GM21717 (cell line): ENCODE measurements at regions not wholly inside any gene's neighbourhood (a gene's known extent, or its start where the extent isn't known, plus 50 kb on each side); places are given as distances from the start of the nearest gene placed in this dataset.

Source experiments
- ATAC-seq: cut with Tn5 transposase; IDR thresholded peaks from one replicate; pipeline ENCODE4 v1.9.1; 2021; ENCODE audit warnings: mild to moderate bottlenecking, moderate library complexity; ENCODE audit not compliant: unreplicated experiment

DNA sequence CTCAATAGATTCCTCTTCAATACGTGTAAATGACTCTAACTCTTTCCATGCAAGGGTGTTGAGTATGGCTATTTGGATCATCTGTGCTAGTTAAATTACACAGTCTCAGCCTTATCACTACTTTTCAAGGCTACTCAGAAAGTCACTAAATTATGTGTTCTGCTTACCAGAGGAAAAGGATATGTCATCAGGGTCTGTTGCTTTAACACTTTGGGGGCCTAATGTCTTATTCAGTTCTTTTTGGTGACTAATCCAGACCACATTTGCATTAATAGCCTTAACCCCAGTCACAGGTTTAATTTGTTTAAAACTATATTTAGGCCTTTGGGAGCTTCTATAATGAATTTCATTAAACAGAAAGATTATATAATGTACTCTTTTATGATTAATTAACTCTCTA, 649.3 kb downstream of the RPS29 start:
- ATAC-seq, result no peak

- no peak for ATAC-seq
These were observed 649.8 kb downstream of the RPS29 start for GRCh38 chr14:48936362-48936761.

GRCh38 chr14:48925184-48925583, 661.0 kb downstream of the RPS29 start:
- ATAC-seq, result no peak

DNA sequence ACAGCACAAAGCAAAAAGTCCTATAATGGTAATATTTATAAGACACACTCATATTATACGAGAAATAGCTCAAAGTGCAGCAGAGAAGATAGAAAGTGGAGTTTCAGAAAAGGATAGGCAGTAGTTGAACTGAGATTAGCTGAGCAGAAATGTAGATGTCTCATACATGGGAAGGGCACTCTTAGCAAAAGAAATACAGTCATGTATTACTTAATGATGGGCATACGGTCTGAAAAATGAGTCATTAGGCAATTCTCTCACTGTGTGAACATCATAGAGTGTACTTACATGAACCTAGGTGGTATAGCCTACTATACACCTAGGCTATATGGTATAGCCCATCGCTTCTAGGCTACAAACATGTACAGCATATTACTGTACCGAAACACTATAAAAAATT, 671.3 kb downstream of the RPS29 start:
- ATAC-seq, result no peak

DNA sequence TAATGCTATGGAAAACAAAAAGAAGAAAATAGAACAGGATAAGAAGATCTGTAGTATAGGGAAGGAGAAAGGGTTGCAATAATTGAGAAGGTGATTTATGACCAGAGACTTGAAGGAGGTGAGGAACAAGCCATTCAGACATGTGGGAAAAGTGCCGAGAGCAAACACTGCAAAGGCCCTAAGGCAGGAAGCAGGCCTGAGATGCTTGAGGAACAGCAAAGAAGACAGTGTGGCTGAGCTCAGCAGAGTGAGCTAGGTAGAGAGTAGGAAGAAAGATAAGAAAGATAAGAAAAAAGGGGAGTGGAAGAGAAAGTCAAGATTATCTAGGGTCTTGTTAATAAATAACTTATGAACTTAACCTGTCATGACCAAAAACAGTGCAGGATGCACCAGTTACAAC, 671.8 kb downstream of the RPS29 start:
- no peak for ATAC-seq

DNA sequence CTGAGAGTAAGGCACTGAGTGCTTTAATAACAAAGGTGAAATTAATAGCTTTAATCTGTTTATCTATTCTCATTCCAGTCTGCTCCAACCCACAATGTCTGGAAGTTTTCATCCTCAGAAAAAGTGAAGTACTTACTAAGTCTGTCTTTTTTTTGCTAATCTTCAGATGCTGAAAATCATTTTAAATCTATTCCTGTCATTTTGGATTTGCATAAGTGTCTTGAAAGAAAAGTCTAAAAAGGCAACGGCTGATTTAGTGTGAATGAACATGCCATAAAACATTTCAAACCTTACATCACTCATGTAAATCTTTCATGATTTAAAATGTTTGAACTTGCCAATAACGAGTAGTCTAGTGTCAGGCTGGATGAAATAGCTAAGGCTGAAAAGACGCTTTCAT, 685.6 kb downstream of the RPS29 start:
- ATAC-seq, result no peak

DNA sequence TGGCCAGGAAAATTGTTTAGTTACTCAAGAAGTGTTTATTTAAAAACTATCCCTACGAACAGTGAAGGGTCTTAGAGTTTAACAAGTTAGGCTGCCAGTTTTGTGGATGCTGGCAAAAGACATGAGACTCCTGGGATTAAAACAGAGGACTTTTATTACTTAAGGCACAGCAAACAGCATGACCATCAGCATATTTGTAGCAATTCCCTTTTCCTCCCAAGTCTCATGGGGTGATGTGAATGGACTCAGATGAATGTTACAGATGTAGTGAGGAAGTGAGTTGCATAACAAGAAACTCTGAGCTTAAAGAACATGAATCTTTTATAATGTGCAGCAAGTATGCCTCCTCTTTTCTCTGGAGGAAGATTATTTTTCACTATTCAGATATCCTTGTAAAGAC, 695.8 kb downstream of the RPS29 start:
- no peak for ATAC-seq

DNA sequence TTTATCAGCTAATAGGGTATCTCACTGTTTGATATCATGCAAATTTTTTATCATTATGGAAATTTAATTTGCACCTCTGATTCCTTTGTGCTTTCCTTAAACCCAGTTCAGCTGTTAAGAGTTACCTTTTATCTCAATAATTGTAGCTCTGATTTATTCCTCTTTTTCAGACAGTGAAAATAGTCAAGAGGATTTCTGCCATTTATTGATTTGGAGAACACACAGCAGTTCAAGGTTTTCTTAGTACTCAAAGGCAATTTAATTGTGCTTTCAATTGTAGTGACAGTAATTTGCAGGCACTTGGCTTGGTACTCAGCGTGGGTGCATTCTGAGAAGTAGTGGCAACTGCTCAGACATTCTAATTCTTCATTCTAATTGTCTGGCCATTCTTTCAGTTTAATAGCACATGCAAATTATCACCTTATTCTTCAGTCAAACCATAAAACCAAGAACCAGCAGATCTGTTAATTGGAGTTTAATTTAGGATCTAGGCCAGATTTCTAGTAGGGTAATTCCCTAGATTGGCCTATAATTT, 709.3 kb downstream of the RPS29 start:
- ATAC-seq, result no peak

DNA sequence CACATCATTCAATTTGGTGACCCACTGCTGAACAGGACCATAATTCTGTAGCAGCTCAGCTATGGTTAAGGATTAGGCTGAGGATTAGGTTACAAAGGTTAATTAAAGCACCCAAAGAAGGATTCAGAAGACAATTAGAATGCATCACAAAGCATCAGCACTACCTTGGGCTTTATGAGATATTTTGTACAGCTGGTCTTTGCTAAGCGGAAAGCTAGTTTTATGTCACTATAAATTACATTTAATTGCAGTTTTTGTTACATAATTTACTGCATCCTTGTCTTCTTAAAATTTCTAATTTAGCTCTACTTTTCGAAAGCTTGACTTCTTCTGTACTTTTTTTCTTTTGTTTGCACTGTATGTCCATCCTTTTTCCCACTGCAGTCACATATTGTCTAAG, 711.5 kb downstream of the RPS29 start:
- ATAC-seq, result no peak

DNA sequence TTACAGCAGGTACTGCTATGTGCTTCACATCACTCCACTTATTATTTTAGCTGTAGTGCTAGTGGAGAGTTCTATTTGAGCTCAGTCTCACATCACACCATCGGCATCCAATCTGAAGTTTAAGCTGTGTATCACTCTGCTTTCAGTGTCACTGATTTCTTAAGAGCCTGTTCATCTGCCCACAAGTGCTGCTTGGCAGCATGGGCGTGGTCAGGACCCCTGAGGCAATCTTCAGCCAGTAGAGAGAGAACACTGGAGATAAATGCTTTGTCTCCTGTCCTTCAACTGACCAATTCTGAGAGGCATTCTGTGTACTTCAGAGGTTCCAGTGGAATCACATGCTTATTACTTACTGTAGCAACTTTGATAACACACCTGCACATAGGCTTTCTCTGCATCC, 728.8 kb downstream of the RPS29 start:
- no peak for ATAC-seq

- ATAC-seq, result no peak
These were observed 733.0 kb downstream of the RPS29 start for GRCh38 chr14:48853159-48853558.

GRCh38 chr14:48849741-48850322, 736.3 kb downstream of the RPS29 start:
- no peak for ATAC-seq

GRCh38 chr14:48842785-48843184, 743.4 kb downstream of the RPS29 start:
- ATAC-seq, result no peak

DNA sequence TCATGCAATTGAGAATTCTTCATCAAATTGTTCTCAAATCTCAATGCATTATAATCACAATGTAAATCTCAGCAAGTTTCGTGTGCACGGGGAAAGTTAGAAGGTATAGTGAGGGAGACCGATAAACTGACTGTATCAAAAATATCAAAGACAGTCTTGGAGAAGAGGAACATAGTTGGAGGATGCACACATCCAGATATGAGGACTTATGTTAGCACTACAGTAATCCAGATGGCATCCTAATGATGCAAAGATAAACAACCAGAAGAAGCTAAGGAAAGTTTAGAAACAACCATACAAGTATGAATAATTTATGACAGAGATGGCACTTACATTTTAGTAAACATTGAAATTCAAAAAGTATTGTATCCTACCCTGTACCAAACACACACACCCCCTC, 760.1 kb downstream of the RPS29 start:
- no peak for ATAC-seq

DNA sequence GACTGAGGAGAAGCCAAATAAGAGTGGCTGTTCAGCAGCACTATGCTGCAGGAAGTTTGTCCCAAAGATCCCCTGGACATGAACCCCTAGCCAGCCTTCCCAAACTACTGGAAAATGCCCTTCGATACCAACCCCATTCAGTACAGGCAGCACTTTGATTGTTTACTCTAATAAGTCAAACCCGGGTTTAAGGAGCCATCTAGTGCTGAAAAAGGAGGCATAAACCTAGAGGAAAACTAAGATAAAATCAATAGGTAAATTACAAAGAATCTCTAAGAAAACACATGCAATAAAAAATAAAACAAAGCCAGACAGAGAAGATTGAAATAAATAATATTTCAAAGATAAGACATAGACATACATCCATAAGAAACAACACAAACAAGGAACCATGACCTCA, 771.6 kb downstream of the RPS29 start:
- no peak for ATAC-seq

GRCh38 chr14:48805315-48805714, 780.9 kb downstream of the RPS29 start:
- ATAC-seq, result no peak

GRCh38 chr14:48792376-48793024, 793.7 kb downstream of the RPS29 start:
- ATAC-seq, result no peak

- ATAC-seq, result no peak
These were observed 797.4 kb downstream of the RPS29 start for GRCh38 chr14:48788771-48789170.

DNA sequence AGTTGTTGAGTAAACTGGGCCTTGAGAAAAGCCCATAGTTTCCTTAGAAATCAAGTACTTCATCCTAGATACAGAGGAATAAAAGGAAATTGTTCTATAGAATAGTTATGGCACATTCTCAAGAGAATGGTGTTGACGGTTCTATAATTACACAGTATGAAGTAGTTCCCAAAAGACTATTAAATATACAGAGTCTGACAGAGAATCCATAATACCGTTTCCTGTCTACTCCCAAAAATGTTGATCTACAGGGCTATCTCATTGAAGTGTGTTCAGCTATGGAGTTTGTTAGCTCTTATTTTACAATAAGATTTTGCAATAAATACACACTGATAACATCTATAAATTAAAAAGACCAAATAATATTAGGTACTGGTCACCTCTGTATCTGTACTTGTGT, 799.7 kb downstream of the RPS29 start:
- no peak for ATAC-seq

DNA sequence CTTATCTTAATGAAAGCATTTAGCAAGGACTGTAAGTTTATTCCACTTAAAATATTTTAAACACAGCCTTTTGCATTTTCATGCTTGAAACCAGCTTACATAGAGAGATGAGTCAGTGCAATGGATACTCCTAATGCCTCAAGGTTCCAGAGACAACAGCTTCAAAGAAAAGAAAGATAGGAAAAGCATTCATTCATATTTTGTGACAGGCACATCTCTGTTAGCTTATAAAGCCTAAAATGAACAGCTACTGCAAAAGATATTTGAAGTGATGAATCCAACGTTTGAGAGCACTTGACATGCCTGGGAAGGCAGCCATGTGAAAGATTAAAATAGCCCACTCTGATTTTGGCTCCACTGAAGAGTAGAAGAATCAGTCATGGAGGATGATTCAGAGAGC, 814.5 kb downstream of the RPS29 start:
- no peak for ATAC-seq

DNA sequence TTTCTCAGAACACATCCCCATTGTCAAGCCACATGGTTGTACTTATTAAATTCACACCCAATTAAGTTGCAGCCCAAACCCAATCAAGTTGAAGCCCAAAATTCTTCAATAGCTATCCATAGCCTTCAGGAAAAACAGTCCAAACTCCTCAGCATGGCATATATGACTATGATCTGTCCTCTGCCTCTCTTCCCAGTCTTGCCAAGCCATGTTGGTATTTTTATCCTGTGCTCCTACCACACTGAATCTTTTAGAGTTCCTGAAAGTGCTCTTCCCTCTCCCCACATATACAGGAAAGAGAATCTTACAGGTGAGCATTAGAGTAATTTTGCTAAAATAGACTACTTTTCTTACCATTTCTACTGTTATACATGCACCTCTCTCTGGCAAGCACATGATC, 834.9 kb downstream of the RPS29 start:
- ATAC-seq, result no peak

DNA sequence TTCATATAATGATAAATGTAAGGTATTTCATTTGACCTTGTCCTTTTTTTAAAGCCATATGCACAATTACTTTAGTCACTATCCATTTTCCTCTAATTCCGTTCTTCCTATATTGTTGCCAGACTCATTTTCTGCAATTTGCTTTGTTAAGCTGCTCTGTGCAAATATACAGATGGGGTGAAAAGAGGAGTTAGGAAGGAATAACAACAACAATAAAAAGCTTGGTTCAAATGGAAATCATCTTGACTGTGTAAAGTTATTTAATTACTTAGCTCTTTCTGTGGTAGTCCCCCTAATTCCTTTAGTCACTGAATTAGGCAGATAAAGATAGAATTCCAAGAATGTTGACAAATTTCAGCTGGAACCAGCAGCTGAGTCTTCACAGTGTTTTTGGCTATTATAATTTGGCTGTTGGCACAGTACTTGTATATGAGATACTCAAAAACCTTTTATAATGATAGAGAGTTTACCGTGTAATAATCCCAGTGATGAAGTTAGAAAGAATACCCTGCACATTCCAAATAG, 838.0 kb downstream of the RPS29 start:
- no peak for ATAC-seq
